NCI-H446 treated with DMSO at 0.1 percent for 48 hours (cell line): ENCODE measurements at regions not wholly inside any gene's neighbourhood (a gene's known extent, or its start where the extent isn't known, plus 50 kb on each side); places are given as distances from the start of the nearest gene placed in this dataset.
"Not testable (repeated sequence)": the region's sequence is repeated elsewhere in the genome, so short reads cannot be mapped to it uniquely, and the experiment has no call there.

ENCODE experiments used
- DNase-seq: peaks from one replicate; lab custom pipeline; 2025; lab: John Stamatoyannopoulos, UW

- no peak for DNase-seq
These were observed 233.0 kb upstream of the MAD2L1 start for GRCh38 chr4:120299631-120300030.

GRCh38 chr4:120293341-120293740 is 226.7 kb upstream of the MAD2L1 start:
- peak; percentile 29 for DNase-seq

GRCh38 chr4:120291541-120291940 is 224.9 kb upstream of the MAD2L1 start:
- no peak for DNase-seq

GRCh38 chr4:120290553-120290952 is 223.9 kb upstream of the MAD2L1 start:
- DNase-seq, result no peak

GRCh38 chr4:120286813-120287212 is 220.2 kb upstream of the MAD2L1 start:
- no peak for DNase-seq

GRCh38 chr4:120281581-120281980 is 214.9 kb upstream of the MAD2L1 start:
- no peak for DNase-seq

GRCh38 chr4:120277391-120277790 is 210.7 kb upstream of the MAD2L1 start:
- DNase-seq, result no peak

- DNase-seq, result no peak
These were observed 200.0 kb upstream of the MAD2L1 start for GRCh38 chr4:120266602-120267001.

GRCh38 chr4:120263618-120264017 is 197.0 kb upstream of the MAD2L1 start:
- no peak for DNase-seq

- DNase-seq, result no peak
These were observed 194.5 kb upstream of the MAD2L1 start for GRCh38 chr4:120261117-120261516.

- DNase-seq, result not testable (repeated sequence)
These were observed 189.6 kb upstream of the MAD2L1 start for GRCh38 chr4:120256112-120256775.

- DNase-seq, result no peak
These were observed 171.8 kb upstream of the MAD2L1 start for GRCh38 chr4:120238277-120238973.

- no peak for DNase-seq
These were observed 170.2 kb upstream of the MAD2L1 start for GRCh38 chr4:120236873-120237272.

- no peak for DNase-seq
These were observed 165.4 kb upstream of the MAD2L1 start for GRCh38 chr4:120232050-120232449.

GRCh38 chr4:120228086-120228485 is 161.4 kb upstream of the MAD2L1 start:
- DNase-seq, result no peak

- no peak for DNase-seq
These were observed 160.9 kb upstream of the MAD2L1 start for GRCh38 chr4:120227554-120227953.

- DNase-seq, result no peak
These were observed 158.9 kb upstream of the MAD2L1 start for GRCh38 chr4:120225527-120225926.

GRCh38 chr4:120218981-120219380 is 152.3 kb upstream of the MAD2L1 start:
- no peak for DNase-seq

- DNase-seq, result no peak
These were observed 148.7 kb upstream of the MAD2L1 start for GRCh38 chr4:120215350-120215749.

GRCh38 chr4:120211408-120212015 is 144.9 kb upstream of the MAD2L1 start:
- no peak for DNase-seq

GRCh38 chr4:120209706-120210105 is 143.1 kb upstream of the MAD2L1 start:
- DNase-seq, result no peak

- DNase-seq, result no peak
These were observed 140.4 kb upstream of the MAD2L1 start for GRCh38 chr4:120207021-120207420.

- no peak for DNase-seq
These were observed 135.6 kb upstream of the MAD2L1 start for GRCh38 chr4:120202222-120202621.
